CD4-positive, alpha-beta T cell treated with Interferon alpha-2 for 1 hour (primary cell): ENCODE measurements at regions not wholly inside any gene's neighbourhood (a gene's known extent, or its start where the extent isn't known, plus 50 kb on each side); places are given as distances from the start of the nearest gene placed in this dataset.

Experiments
- DNase-seq, 2 donors: peaks; one replicate each; pipeline ENCODE4 v3.0.0-alpha.2; 2020 to 2022

GRCh38 chr2:21543630-21544029 lies 419.9 kb downstream of the TDRD15 start:
- no peak for DNase-seq

- no peak for DNase-seq
Observed at GRCh38 chr2:21544392-21544791, 420.6 kb downstream of the TDRD15 start.

- no peak for DNase-seq
Observed at GRCh38 chr2:21552981-21553380, 429.2 kb downstream of the TDRD15 start.

- DNase-seq = no peak
Observed at GRCh38 chr2:21559351-21559750, 435.6 kb downstream of the TDRD15 start.

GRCh38 chr2:21561965-21562364 lies 438.2 kb downstream of the TDRD15 start:
- no peak for DNase-seq

- no peak for DNase-seq
Observed at GRCh38 chr2:21567395-21567794, 443.6 kb downstream of the TDRD15 start.

- no peak for DNase-seq
Observed at GRCh38 chr2:21571686-21572085, 447.9 kb downstream of the TDRD15 start.

GRCh38 chr2:21580391-21580790 lies 456.6 kb downstream of the TDRD15 start:
- no peak for DNase-seq

GRCh38 chr2:21585881-21586280 lies 462.1 kb downstream of the TDRD15 start:
- DNase-seq = no peak

- DNase-seq = no peak
Observed at GRCh38 chr2:21590026-21590690, 466.4 kb downstream of the TDRD15 start.

- DNase-seq = no peak
Observed at GRCh38 chr2:21591926-21592325, 468.2 kb downstream of the TDRD15 start.

GRCh38 chr2:21599417-21599816 lies 475.6 kb downstream of the TDRD15 start:
- DNase-seq = no peak

- DNase-seq = no peak
Observed at GRCh38 chr2:21602789-21603188, 479.0 kb downstream of the TDRD15 start.

- no peak for DNase-seq
Observed at GRCh38 chr2:21607572-21607971, 483.8 kb downstream of the TDRD15 start.

- DNase-seq = no peak
Observed at GRCh38 chr2:21610304-21610703, 486.5 kb downstream of the TDRD15 start.

GRCh38 chr2:21617885-21618434 lies 494.2 kb downstream of the TDRD15 start:
- DNase-seq = no peak

- DNase-seq = no peak
Observed at GRCh38 chr2:21620771-21621170, 497.0 kb downstream of the TDRD15 start.

- no peak for DNase-seq
Observed at GRCh38 chr2:21627938-21628337, 504.2 kb downstream of the TDRD15 start.

- no peak for DNase-seq
Observed at GRCh38 chr2:21633015-21633414, 509.2 kb downstream of the TDRD15 start.

- no peak for DNase-seq
Observed at GRCh38 chr2:21633466-21633865, 509.7 kb downstream of the TDRD15 start.

- no peak for DNase-seq
Observed at GRCh38 chr2:21633911-21634310, 510.1 kb downstream of the TDRD15 start.

- DNase-seq = no peak
Observed at GRCh38 chr2:21640046-21640445, 516.3 kb downstream of the TDRD15 start.

- no peak for DNase-seq
Observed at GRCh38 chr2:21642647-21643046, 518.9 kb downstream of the TDRD15 start.

- no peak for DNase-seq
Observed at GRCh38 chr2:21643180-21643579, 519.4 kb downstream of the TDRD15 start.

GRCh38 chr2:21644266-21644665 lies 520.5 kb downstream of the TDRD15 start:
- no peak for DNase-seq
